Muscle of leg (tissue), 3 donors: ENCODE measurements at regions not wholly inside any gene's neighbourhood (a gene's known extent, or its start where the extent isn't known, plus 50 kb on each side); places are given as distances from the start of the nearest gene placed in this dataset.
"Not testable (repeated sequence)": the region's sequence is repeated elsewhere in the genome, so short reads cannot be mapped to it uniquely, and the experiment has no call there.

ENCODE experiments used
- DNase-seq: peaks from one replicate; pipeline ENCODE4 v3.0.0; 2013
- H3K27ac ChIP-seq: one replicate; pipeline ENCODE4 v1.5.1; 2013; ENCODE audit warnings: mild to moderate bottlenecking, low read length, control low read depth
- H3K27me3 ChIP-seq: one replicate; pipeline ENCODE4 v1.6.1; 2013; ENCODE audit warnings: low read length; ENCODE audit not compliant: control insufficient read depth, insufficient read depth
- H3K36me3 ChIP-seq: one replicate; pipeline ENCODE4 v1.6.1; 2013; ENCODE audit warnings: low read length; ENCODE audit not compliant: control insufficient read depth, insufficient read depth
- H3K4me1 ChIP-seq: one replicate; pipeline ENCODE4 v1.6.1; 2013; ENCODE audit warnings: low read length; ENCODE audit not compliant: control insufficient read depth, insufficient read depth
- H3K4me3 ChIP-seq: one replicate; pipeline ENCODE4 v1.5.1; 2013; ENCODE audit warnings: low read length, control low read depth
- H3K9me3 ChIP-seq: replicated peaks from 2 replicates; pipeline ENCODE4 v1.6.1; 2013; ENCODE audit warnings: low read depth, low read length; ENCODE audit not compliant: control insufficient read depth
- WGBS: methylation state at CpG from one replicate; pipeline ENCODE4 v1.1.5; 2013; ENCODE audit warnings: missing lambda C conversion rate; ENCODE audit not compliant: insufficient coverage; 5-methylcytosine and 5-hydroxymethylcytosine counted together

DNA sequence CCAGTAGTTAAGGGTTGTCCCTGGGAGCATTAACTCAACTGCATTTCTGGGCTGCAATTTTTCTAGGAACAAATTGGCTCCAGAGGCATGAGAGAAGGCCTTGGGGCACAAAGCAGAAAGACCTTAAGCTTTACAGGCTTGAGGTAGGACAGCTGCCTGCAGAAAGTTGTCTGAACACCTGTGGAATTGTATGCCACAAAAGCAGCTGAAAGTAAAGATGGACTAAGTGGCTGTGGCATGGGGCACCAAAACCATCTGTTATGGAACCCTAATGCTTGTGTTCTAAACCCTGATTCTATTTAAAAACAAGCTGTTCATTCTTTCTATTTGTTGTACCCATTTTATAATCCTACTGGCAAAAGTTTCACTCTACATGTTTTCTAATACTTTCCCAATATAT is 515.2 kb downstream of the GLUD2 start:
- H3K4me1 ChIP-seq, result no peaks in the 10 kb centered on the region
- H3K4me3 ChIP-seq, result no peak overlapping the region
- no peaks in the 10 kb centered on the region for H3K27me3 ChIP-seq

GRCh38 chrX:121569609-121570008 is 522.2 kb downstream of the GLUD2 start:
- DNase-seq, result no peak
- no CpG with 5 or more reads among the region's 4 CpGs for WGBS

More for the DNA sequence above, 515.2 kb downstream of the GLUD2 start:
- H3K9me3 ChIP-seq, result no peaks in the 10 kb centered on the region
- DNase-seq, result no peak
- no peak overlapping the region for H3K27ac ChIP-seq
- no peaks in the 10 kb centered on the region for H3K36me3 ChIP-seq

DNA sequence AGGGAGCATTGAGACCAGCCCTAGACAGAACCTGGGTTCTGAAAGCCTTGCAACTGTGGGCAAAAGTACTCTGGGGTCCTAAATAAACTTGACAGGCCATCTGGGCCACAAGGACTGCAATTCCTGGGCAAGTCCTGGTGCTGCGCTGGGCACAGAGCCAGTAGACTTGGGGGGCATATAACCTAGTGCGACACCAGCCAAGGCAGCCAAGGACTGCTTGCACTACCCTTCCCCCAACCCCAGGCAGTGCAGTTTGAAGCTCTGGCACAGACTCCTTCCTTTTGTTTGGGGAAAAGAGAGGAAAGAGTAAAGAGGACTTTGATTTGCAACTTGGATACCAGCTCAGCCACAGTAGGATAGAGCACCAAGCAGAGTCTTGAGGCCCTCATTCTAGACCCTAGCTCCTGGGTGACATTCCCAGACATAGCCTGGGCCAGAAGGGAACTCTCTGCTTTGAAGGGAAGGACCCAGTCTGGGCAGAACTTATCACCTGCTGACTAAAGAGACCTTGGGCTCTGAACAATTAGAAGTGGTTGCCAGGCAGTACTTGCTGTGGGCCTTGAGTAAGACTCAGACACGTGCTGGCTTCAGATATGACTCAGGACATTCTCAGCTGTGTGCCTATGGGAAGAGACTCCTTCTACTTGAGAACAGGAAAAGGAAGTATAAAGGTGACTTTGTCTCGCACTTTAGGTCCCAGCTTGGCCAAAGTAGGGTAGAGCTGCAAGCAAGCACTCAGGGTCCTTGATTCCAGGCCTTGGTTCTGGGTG is 522.8 kb downstream of the GLUD2 start:
- H3K9me3 ChIP-seq, result peaks cover 3% of the 10 kb centered on the region
- 69% methylated on average over 2 of the region's 4 CpGs for WGBS
- no peak overlapping the region for H3K4me3 ChIP-seq
- no peaks in the 10 kb centered on the region for H3K27me3 ChIP-seq
- H3K4me1 ChIP-seq, result no peaks in the 10 kb centered on the region
- no peak for DNase-seq
- no peaks in the 10 kb centered on the region for H3K36me3 ChIP-seq
- no peak overlapping the region for H3K27ac ChIP-seq

More at GRCh38 chrX:121569609-121570008, 522.2 kb downstream of the GLUD2 start:
- no peaks in the 10 kb centered on the region for H3K4me1 ChIP-seq
- H3K36me3 ChIP-seq, result no peaks in the 10 kb centered on the region
- H3K9me3 ChIP-seq, result peaks cover 3% of the 10 kb centered on the region
- no peak overlapping the region for H3K4me3 ChIP-seq
- no peak overlapping the region for H3K27ac ChIP-seq
- no peaks in the 10 kb centered on the region for H3K27me3 ChIP-seq

DNA sequence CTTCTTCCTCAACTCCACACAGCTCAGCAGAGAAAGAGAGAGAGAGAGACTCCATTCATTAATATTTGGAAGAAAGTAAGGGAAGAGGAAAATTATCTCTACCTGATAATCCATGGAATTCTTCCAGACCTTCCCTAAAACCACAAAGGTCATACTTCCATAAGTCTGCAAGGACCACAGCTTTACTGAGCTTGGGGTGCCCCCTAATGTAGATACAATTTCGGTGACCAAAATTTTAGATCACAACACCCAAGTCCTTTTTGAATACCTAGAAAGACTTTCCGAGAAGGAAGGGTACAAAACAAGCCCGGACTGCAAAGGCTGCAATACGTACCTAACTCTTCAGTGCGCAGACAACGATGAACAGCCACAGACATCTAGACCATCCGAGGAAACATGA is 523.9 kb downstream of the GLUD2 start:
- WGBS, result 80% methylated on average over 1 of the region's 7 CpGs
- Histone ChIP-seq H3K4me3 (no peak overlapping the region), H3K27ac (no peak overlapping the region), H3K36me3 (no peaks in the 10 kb centered on the region), H3K27me3 (no peaks in the 10 kb centered on the region), H3K9me3 (peaks cover 3% of the 10 kb centered on the region), H3K4me1 (no peaks in the 10 kb centered on the region)
- no peak for DNase-seq

DNA sequence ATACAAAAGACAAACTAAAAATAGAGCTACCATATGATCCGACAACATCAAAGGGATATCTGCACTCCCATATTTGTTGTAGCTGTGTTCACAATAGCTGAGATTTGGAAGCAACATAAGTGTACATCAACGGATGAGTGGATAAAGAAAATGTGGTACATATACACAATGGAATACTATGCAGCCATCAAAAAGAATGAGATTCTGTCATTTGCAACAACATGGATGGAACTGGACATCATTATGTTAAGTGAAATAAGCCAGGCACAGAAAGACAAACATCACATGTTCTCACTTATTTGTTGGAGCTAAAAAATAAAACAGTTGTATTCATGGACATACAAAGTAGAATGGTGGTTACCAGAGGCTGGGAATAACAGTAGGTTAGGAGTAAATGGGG is 527.0 kb downstream of the GLUD2 start:
- H3K36me3 ChIP-seq, H3K27me3 ChIP-seq, H3K4me1 ChIP-seq, DNase-seq, H3K27ac ChIP-seq, H3K9me3 ChIP-seq, H3K4me3 ChIP-seq: not testable (repeated sequence)
- WGBS, result no CpG with 5 or more reads among the region's 2 CpGs

GRCh38 chrX:121579016-121579760 is 531.8 kb downstream of the GLUD2 start:
- Histone ChIP-seq H3K9me3 (no peaks in the 10 kb centered on the region), H3K27me3 (no peaks in the 10 kb centered on the region), H3K4me3 (no peak overlapping the region), H3K27ac (no peak overlapping the region), H3K4me1 (no peaks in the 10 kb centered on the region), H3K36me3 (no peaks in the 10 kb centered on the region)
- peak; percentile 12 for DNase-seq
- no CpG with 5 or more reads among the region's 3 CpGs for WGBS

DNA sequence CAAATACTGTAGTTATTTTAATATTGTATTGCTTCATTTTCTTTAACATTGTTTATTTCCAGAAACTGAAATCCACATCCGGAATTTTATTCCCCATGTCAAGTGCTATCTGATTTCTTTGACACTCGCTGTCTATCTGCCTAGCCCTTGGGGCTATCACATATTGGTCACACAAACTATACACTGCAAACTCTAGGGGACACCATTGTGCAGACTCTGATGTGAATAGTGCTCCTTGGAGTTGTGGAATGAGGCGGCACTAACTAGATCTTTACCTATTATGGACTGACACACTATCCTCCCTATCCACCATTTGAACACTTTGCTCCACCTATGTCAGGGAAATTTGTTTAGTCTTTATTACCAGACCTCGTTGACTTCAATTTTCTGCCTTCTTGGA is 534.5 kb downstream of the GLUD2 start:
- no peak overlapping the region for H3K27ac ChIP-seq
- WGBS, result 61% methylated on average over 2 of the region's 4 CpGs
- no peaks in the 10 kb centered on the region for H3K4me1 ChIP-seq
- DNase-seq, result no peak
- H3K4me3 ChIP-seq, result no peak overlapping the region
- H3K27me3 ChIP-seq, result no peaks in the 10 kb centered on the region
- no peaks in the 10 kb centered on the region for H3K9me3 ChIP-seq
- no peaks in the 10 kb centered on the region for H3K36me3 ChIP-seq

DNA sequence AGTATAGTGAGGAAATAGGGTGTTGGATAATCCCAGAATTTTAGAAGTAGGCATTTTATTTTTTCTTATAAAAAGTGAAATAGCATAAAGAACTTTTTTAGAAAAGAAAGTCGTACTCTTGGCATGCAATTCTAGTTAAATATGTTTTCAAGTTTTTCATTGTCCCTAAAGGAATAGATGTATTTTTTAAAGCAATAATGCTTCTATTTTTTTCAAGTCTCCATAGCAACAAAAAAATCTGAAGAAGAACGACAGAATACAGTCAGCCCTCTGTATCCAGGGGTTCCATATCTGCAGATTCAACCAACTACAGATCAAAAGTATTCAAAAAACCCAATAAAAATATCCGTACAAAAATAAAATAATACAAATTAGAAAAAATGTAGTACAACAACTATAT is 538.2 kb downstream of the GLUD2 start:
- Histone ChIP-seq H3K9me3 (no peaks in the 10 kb centered on the region), H3K4me1 (no peaks in the 10 kb centered on the region), H3K27me3 (no peaks in the 10 kb centered on the region), H3K27ac (no peak overlapping the region), H3K36me3 (no peaks in the 10 kb centered on the region), H3K4me3 (no peak overlapping the region)
- no CpG with 5 or more reads among the region's 3 CpGs for WGBS
- DNase-seq, result peak; percentile 57

DNA sequence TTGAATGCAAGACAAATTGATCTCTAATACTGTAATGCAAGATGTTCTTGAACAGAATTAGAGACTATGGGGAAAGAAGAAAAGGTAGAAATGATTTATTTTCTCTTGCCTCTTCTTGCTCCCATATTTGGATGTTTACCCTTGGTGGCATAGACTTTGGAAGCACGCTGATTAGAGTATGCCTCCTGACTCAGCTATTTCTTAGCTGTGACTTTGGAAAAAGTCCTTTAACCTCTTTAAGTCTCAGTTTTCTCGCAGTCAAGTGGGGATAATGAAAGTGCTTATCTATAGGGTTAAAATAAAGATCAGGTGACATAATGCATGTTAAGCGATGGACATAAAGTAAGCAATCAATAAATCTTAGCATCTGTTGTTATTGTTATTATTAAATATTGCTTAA is 545.5 kb downstream of the GLUD2 start:
- no peak overlapping the region for H3K4me3 ChIP-seq
- H3K36me3 ChIP-seq, result no peaks in the 10 kb centered on the region
- H3K27ac ChIP-seq, result no peak overlapping the region
- no CpG with 5 or more reads among the region's 3 CpGs for WGBS
- no peak for DNase-seq
- no peaks in the 10 kb centered on the region for H3K27me3 ChIP-seq
- H3K9me3 ChIP-seq, result no peaks in the 10 kb centered on the region
- no peaks in the 10 kb centered on the region for H3K4me1 ChIP-seq

DNA sequence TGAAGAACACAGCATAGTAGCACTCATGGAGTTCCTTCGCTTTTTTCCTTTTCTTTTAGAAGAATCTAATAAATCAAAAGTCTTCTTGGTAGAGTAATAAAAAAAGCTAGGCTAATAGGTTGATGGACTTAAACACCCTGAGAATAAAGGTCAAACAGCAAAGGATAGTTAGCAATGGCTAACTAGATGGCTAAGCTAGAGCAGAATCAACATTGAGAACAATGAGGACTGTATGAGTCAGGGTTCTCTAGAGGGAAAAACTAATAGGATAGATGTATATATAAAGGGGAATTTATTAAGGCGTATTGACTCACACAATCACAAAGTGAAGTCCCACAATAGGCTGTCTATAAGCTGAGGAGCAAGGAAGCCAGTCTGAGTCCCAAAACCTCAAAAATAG is 550.9 kb downstream of the GLUD2 start:
- H3K4me1 ChIP-seq, result no peaks in the 10 kb centered on the region
- H3K27ac ChIP-seq, result no peak overlapping the region
- no peak overlapping the region for H3K4me3 ChIP-seq
- H3K36me3 ChIP-seq, result no peaks in the 10 kb centered on the region
- H3K9me3 ChIP-seq, result no peaks in the 10 kb centered on the region
- H3K27me3 ChIP-seq, result no peaks in the 10 kb centered on the region
- no CpG with 5 or more reads among the region's 2 CpGs for WGBS
- no peak for DNase-seq
